Ecto neural progenitor cell (in vitro differentiated cells): ENCODE measurements at regions not wholly inside any gene's neighbourhood (a gene's known extent, or its start where the extent isn't known, plus 50 kb on each side); places are given as distances from the start of the nearest gene placed in this dataset.

Experiments
- DNase-seq: peaks from one replicate; pipeline ENCODE4 v3.0.0-alpha.2; 2018; ENCODE audit warnings: low spot score

DNA sequence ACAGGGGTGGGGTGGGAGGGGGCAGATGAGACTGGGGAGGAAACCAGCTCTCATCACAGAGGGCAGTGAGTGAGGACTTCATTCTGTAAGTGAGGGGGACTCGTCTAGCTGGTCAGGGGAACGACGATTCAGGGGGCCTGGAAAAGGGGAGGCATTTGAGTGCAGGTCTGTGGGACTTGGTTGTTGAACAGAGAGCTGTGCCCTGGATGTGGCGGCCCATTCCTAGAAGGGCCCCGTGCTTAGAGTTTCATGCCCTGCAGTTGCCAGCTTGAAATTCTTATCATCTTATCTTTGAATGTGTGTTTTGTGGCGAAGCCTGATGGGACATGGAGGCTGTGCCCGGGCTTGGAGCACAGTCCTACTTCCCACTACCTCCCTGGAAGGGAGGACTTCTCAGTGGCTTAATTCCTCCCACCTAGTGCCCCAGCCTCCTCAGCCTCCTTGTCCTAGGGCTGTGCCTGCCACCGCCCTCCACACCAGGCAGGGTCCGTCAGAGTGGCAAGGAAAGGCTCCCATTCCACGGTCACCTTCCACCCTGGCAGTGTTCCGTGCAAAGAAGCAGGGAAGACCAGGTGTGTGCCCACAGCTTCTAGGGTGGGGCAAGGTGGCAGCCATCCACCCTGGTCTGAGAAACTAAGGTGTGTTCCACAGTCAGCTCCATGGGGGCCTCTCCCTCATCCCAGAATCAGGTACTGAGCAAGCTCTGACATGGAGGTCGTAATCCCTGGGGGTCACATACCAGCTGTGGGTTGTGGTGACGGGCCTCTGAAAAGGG is 59.7 kb upstream of the LMO1 start:
- DNase-seq, result no peak

DNA sequence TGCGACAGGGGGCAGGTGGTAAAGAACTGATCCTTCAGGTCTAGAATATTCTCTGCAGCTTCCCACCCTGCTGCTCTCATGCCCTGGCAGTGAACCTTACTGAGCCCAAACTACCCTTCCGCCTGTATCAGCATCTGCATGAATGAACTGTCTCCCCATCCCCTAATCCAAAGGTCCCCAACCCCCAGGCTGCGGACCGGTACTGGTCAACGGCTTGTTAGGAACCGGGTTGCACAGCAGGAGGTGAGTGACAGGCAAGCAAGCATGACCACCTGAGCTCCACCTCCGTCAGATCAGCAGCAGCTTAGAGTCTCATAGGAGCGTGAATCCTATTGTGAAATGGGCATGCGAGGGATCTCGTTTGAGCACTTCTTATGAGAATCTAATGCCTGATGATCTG is 58.2 kb upstream of the LMO1 start:
- no peak for DNase-seq

DNA sequence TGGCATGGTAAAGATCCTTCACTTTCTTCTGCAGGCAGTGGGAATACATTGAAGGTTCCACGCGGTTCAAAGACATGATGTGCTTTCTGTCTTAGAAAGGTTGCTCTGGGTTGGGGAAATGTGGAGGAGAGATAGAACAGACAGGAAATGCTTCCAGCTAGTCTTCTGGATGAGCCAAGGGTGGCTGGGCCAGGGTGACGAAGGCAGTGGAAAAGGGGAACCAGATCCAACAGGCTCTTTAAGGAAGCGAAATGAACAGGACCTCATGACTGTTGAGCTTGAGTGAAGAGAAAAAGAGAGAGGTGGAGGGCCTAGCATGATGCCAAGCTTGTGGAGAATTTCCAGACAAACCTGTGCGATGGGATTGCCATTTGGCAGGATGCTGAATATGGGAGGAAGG is 56.4 kb upstream of the LMO1 start:
- no peak for DNase-seq

DNA sequence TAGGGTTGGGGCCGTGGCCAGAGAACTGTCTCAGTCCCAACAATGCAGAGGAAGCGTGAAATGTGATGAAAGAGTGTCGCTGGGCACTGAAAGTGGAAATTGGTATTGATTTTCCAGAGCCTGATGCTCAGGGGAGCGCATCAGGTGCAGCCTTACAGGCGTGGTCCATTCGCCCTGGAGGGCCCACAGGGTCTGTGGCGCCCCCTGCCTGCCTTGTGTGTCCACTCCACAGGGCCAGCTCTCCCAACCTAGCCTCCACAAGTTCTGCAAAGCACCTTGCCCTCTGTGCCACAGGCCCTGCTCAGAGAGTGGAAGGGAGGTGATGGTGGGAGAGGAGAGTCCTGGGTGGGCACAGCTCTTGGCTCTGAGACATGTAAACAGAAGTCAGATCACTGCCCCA is 54.9 kb upstream of the LMO1 start:
- DNase-seq, result peak; percentile 76

DNA sequence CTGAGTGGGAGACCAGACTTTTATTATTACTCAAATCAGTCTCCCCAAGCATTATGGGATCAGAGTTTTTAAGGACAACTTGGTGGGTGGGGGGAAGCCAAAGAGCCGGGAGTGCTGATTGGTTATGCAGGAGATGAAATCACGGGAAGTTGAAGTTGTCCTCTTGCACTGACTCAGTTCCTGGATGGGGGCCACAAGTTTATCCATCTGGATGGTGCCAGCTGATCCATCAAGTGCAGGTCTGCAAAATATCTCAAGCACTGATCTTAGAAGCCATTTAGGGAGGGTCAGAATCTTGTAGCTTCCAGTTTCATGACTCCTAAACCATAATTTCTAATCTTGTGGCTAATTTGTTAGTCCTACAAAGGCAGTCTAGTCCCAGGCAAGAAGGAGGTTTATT is 53.5 kb upstream of the LMO1 start:
- DNase-seq, result no peak

DNA sequence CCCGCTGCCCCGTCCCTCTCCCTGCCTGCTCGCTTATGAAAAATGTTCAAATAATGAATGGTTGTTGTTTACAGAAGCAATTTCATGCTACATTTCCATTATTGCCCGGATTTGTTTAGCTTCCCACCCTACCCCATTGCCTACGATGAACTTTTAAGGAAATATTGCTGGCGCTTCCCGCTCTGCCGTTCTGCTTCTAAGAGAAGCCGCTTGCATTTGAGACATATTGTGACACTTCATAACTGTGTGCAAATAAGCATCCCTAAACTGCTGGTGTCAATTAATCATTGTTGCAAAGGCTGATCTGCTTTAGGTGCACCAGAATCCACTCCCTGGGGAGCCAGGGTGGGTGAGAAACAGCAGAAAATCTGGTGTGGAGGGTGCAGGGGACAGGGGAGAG is 52.3 kb upstream of the LMO1 start:
- DNase-seq, result no peak

DNA sequence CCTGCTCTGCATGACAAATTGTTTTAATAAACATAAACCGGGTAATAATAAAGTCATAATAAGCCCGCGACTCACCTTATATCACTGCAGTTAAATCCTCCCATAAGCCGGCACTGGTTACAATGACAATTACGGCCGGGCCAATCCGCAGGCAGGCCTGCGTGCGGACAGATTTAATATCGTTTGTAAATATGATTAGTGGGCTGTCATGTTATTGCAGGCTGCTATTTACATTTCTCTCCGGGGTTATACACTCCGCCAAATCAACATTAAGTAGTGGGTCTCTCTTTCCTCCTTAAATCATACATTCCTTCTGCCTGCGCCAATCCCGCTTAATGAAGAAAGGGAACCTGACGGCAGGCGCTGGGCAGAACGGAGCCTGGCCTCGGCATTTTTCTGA is 51.8 kb upstream of the LMO1 start:
- DNase-seq, result no peak

DNA sequence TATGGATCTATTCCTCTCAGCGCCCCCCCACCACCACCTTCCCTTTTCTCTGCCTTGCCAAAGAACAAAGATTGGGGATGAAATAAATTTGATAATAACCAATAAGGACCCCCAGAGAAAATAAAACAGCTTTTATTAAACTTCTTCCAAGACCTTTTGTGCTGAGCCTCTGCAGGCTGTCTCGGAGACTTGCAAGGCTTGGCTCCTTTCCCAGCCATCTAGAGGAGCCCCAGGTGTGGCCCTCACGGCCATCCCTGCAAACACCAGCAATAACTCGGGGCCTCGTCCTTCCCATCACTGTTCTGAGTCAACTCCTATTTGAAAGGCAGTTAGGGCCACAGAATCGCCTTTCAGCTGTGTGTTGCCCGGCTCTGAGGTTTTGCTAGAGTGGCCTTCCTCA is 51.2 kb upstream of the LMO1 start:
- no peak for DNase-seq

DNA sequence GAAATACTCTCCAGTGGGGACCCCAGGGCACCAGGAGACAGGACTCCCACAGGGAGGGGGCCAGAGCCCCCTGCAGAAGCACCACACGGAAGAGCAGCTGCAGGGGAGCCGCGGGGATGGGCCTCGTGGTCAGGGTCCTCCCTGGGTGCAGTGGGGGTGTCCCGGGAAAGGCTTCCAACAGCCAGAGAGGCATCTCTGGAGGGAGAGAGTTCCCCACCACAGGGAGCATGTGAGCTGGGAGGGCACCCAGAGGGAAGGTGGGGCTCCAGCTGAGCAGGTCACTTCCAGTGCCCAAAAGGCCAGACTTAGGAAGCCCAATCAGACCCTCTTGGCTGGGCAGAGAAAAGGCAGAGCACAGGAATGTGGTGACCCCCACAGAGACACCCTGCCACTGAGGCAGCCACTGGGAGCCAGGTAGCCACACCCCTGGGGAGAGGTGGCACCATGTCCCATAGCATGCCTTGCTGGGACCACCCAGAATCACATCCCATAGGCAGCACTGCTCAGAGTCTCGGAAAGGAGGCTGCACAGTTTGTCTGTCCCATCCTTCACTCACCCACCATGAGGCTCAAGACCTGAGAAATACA is 49.9 kb upstream of the LMO1 start:
- no peak for DNase-seq
